WTC11 (cell line): ENCODE measurements at regions not wholly inside any gene's neighbourhood (a gene's known extent, or its start where the extent isn't known, plus 50 kb on each side); places are given as distances from the start of the nearest gene placed in this dataset.
"Not testable (repeated sequence)": the region's sequence is repeated elsewhere in the genome, so short reads cannot be mapped to it uniquely, and the experiment has no call there.

Experiments used
- GABPB1 ChIP-seq: sonication (generic); formaldehyde crosslinking; IDR thresholded peaks from 2 replicates; pipeline ENCODE4 v1.8.1; 2023; ENCODE audit warnings: mild to moderate bottlenecking, missing genetic modification reagents
- TEAD4 ChIP-seq: sonication (generic); formaldehyde crosslinking; IDR thresholded peaks from 2 replicates; pipeline ENCODE4 v1.8.0; 2022; ENCODE audit warnings: mild to moderate bottlenecking, missing genetic modification reagents
- ZNF396 ChIP-seq: fragments of 250-450 bp; sonication (Bioruptor Pico); IDR thresholded peaks from 2 replicates; pipeline ENCODE4 v1.8.0; 2021; ENCODE audit warnings: mild to moderate bottlenecking, moderate library complexity, borderline replicate concordance
- TF ChIP-seq, protein P1 (sequence below): fragments of 200-600 bp; IDR thresholded peaks from 2 replicates; pipeline ENCODE4 v1.8.0; 2022; ENCODE audit warnings: antibody characterized with exemption
- TF ChIP-seq, protein P2 (sequence below): sonication (generic); formaldehyde crosslinking; conservative IDR thresholded peaks from 2 replicates; pipeline ENCODE4 v1.8.1; 2022; ENCODE audit warnings: mild to moderate bottlenecking, missing genetic modification reagents

DNA sequence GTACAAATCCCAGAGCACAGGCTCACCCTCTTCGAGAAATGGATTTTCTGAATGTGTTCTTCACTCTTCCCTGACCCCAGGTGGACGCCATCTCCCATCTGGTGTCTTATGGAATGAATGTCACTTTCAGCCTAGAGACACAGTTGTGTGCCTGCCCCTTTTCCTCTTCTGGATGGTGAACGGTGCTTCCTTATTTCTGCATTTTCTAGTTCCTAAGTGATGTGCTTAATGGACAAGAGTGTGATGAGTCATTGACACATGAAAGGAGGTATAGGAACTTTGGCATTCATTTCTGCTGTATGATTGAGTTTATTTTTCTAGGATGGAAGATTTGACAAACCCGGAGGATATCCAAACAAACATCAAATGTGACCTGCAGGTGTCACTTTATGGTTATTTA, 114.9 kb upstream of the PTPN20 start:
- not testable (repeated sequence) for TF ChIP-seq TEAD4, ZNF396, GABPB1 (CRISPR knock-in tag)
- TF ChIP-seq, protein P1, sequence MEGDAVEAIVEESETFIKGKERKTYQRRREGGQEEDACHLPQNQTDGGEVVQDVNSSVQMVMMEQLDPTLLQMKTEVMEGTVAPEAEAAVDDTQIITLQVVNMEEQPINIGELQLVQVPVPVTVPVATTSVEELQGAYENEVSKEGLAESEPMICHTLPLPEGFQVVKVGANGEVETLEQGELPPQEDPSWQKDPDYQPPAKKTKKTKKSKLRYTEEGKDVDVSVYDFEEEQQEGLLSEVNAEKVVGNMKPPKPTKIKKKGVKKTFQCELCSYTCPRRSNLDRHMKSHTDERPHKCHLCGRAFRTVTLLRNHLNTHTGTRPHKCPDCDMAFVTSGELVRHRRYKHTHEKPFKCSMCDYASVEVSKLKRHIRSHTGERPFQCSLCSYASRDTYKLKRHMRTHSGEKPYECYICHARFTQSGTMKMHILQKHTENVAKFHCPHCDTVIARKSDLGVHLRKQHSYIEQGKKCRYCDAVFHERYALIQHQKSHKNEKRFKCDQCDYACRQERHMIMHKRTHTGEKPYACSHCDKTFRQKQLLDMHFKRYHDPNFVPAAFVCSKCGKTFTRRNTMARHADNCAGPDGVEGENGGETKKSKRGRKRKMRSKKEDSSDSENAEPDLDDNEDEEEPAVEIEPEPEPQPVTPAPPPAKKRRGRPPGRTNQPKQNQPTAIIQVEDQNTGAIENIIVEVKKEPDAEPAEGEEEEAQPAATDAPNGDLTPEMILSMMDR = not testable (repeated sequence)
- TF ChIP-seq, protein P2, sequence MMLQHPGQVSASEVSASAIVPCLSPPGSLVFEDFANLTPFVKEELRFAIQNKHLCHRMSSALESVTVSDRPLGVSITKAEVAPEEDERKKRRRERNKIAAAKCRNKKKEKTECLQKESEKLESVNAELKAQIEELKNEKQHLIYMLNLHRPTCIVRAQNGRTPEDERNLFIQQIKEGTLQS (CRISPR knock-in tag) = not testable (repeated sequence)
